Endodermal cell (in vitro differentiated cells): ENCODE measurements at regions not wholly inside any gene's neighbourhood (a gene's known extent, or its start where the extent isn't known, plus 50 kb on each side); places are given as distances from the start of the nearest gene placed in this dataset.

ENCODE experiments used
- DNase-seq: peaks from one replicate; pipeline ENCODE4 v3.0.0-alpha.2; 2017
- H3K27ac ChIP-seq: 2 replicates; pipeline ENCODE4 v1.5.1; 2013; ENCODE audit warnings: mild to moderate bottlenecking, low read depth, low read length, moderate library complexity
- H3K27me3 ChIP-seq: 2 replicates; pipeline ENCODE4 v1.6.1; 2013; ENCODE audit warnings: mild to moderate bottlenecking, low read length, moderate library complexity; ENCODE audit not compliant: insufficient read depth, control insufficient read depth, poor library complexity, severe bottlenecking
- H3K36me3 ChIP-seq: 2 replicates; pipeline ENCODE4 v1.7.0; 2013; ENCODE audit warnings: mild to moderate bottlenecking, low read length, moderate library complexity; ENCODE audit not compliant: control insufficient read depth, insufficient read depth
- H3K4me1 ChIP-seq: one replicate; pipeline ENCODE4 v1.7.0; 2013; ENCODE audit warnings: low read length; ENCODE audit not compliant: control insufficient read depth, insufficient read depth
- H3K4me3 ChIP-seq: 2 replicates; pipeline ENCODE4 v1.5.1; 2013; ENCODE audit warnings: mild to moderate bottlenecking, low read length, moderate library complexity
- H3K9ac ChIP-seq: 2 replicates; pipeline ENCODE4 v1.6.1; 2013; ENCODE audit warnings: mild to moderate bottlenecking, low read length, moderate library complexity; ENCODE audit not compliant: poor library complexity, severe bottlenecking; ENCODE audit errors: extremely low read depth
- H3K9me3 ChIP-seq: 2 replicates; pipeline ENCODE4 v1.6.1; 2013; ENCODE audit warnings: mild to moderate bottlenecking, low read length, moderate library complexity; ENCODE audit not compliant: control insufficient read depth
- H3K27ac Mint-ChIP-seq: 2 replicates; pipeline ENCODE4 v1.8.0; 2020; ENCODE audit warnings: mixed read lengths
- H3K27me3 Mint-ChIP-seq: 2 replicates; pipeline ENCODE4 v1.8.0; 2021; ENCODE audit warnings: mild to moderate bottlenecking, mixed read lengths; ENCODE audit not compliant: insufficient read depth
- H3K36me3 Mint-ChIP-seq: 2 replicates; pipeline ENCODE4 v1.8.0; 2020; ENCODE audit warnings: low read depth, mixed read lengths
- H3K4me1 Mint-ChIP-seq: 2 replicates; pipeline ENCODE4 v1.8.0; 2020; ENCODE audit warnings: mixed read lengths
- H3K4me3 Mint-ChIP-seq: 2 replicates; pipeline ENCODE4 v1.8.0; 2020; ENCODE audit warnings: mild to moderate bottlenecking, moderate library complexity, mixed read lengths
- H3K9me3 Mint-ChIP-seq: 2 replicates; pipeline ENCODE4 v1.8.0; 2020; ENCODE audit warnings: mild to moderate bottlenecking, mixed read lengths
- CTCF ChIP-seq: fragments of 200-600 bp; sonication (generic); conservative IDR thresholded peaks from 2 replicates; pipeline ENCODE4 v1.5.0; 2021; ENCODE audit warnings: antibody characterized with exemption, mild to moderate bottlenecking
- WGBS, 2 experiments: methylation state at CpG; one replicate each; pipeline versions ENCODE4 v1.1.5 to v1.1.7; 2013; ENCODE audit warnings: missing lambda C conversion rate in 2 of 2, mixed read lengths in 1 of 2; ENCODE audit not compliant: insufficient coverage in 1 of 2, insufficient read length in 1 of 2; 5-methylcytosine and 5-hydroxymethylcytosine counted together

- Histone ChIP-seq H3K9ac (no peak overlapping the region), H3K9me3 (peaks cover 7% of the 10 kb centered on the region), H3K4me1 (no peaks in the 10 kb centered on the region), H3K36me3 (no peaks in the 10 kb centered on the region), H3K4me3 (no peak overlapping the region), H3K27ac (no peak overlapping the region), H3K27me3 (no peaks in the 10 kb centered on the region)
- no peak overlapping the region for H3K27ac Mint-ChIP-seq
- H3K36me3 Mint-ChIP-seq = no peaks in the 10 kb centered on the region
- no peaks in the 10 kb centered on the region for H3K4me1 Mint-ChIP-seq
- TF ChIP-seq CTCF = no peak
- no peak for DNase-seq
- no peak overlapping the region for H3K4me3 Mint-ChIP-seq
- WGBS, 2 experiments = 92 to 98% methylated on average over 10 to 23 of the region's 23 CpGs
- H3K9me3 Mint-ChIP-seq = peaks cover 17% of the 10 kb centered on the region
- H3K27me3 Mint-ChIP-seq = peaks cover 3% of the 10 kb centered on the region
Observed at GRCh38 chr2:239768031-239768790, 256.9 kb downstream of the NDUFA10 start.

GRCh38 chr2:239767021-239767905 lies 257.9 kb downstream of the NDUFA10 start:
- H3K27ac ChIP-seq = no peak overlapping the region
- Mint-ChIP-seq H3K4me3 (no peak overlapping the region), H3K9me3 (peaks cover 10% of the 10 kb centered on the region), H3K36me3 (no peaks in the 10 kb centered on the region), H3K27ac (no peak overlapping the region), H3K27me3 (peaks cover 6% of the 10 kb centered on the region), H3K4me1 (no peaks in the 10 kb centered on the region)
- H3K4me1 ChIP-seq = no peaks in the 10 kb centered on the region
- no peaks in the 10 kb centered on the region for H3K27me3 ChIP-seq
- DNase-seq = no peak
- H3K36me3 ChIP-seq = no peaks in the 10 kb centered on the region
- H3K9me3 ChIP-seq = peaks cover 7% of the 10 kb centered on the region
- H3K4me3 ChIP-seq = no peak overlapping the region
- TF ChIP-seq CTCF = no peak
- 84 to 88% methylated on average over 18 to 26 of the region's 26 CpGs for WGBS, 2 experiments
- H3K9ac ChIP-seq = no peak overlapping the region

GRCh38 chr2:239765911-239766310 lies 259.2 kb downstream of the NDUFA10 start:
- peaks cover 8% of the 10 kb centered on the region for H3K27me3 Mint-ChIP-seq
- no peak overlapping the region for H3K27ac Mint-ChIP-seq
- H3K9me3 ChIP-seq = no peaks in the 10 kb centered on the region
- TF ChIP-seq CTCF = no peak
- H3K9ac ChIP-seq = no peak overlapping the region
- H3K4me1 ChIP-seq = no peaks in the 10 kb centered on the region
- no peak overlapping the region for H3K4me3 ChIP-seq
- no peaks in the 10 kb centered on the region for H3K27me3 ChIP-seq
- no peak overlapping the region for H3K27ac ChIP-seq
- DNase-seq = no peak
- no peaks in the 10 kb centered on the region for H3K36me3 ChIP-seq
- no peaks in the 10 kb centered on the region for H3K4me1 Mint-ChIP-seq
- no peaks in the 10 kb centered on the region for H3K36me3 Mint-ChIP-seq
- H3K4me3 Mint-ChIP-seq = no peak overlapping the region
- no peaks in the 10 kb centered on the region for H3K9me3 Mint-ChIP-seq
- 93 to 95% methylated on average over 6 to 12 of the region's 12 CpGs for WGBS, 2 experiments
